Kidney glomerular epithelial cell (primary cell): ENCODE measurements at regions not wholly inside any gene's neighbourhood (a gene's known extent, or its start where the extent isn't known, plus 50 kb on each side); places are given as distances from the start of the nearest gene placed in this dataset.

ENCODE experiments used
- DNase-seq: peaks from one replicate; lab custom pipeline; 2025; lab: John Stamatoyannopoulos, UW

DNA sequence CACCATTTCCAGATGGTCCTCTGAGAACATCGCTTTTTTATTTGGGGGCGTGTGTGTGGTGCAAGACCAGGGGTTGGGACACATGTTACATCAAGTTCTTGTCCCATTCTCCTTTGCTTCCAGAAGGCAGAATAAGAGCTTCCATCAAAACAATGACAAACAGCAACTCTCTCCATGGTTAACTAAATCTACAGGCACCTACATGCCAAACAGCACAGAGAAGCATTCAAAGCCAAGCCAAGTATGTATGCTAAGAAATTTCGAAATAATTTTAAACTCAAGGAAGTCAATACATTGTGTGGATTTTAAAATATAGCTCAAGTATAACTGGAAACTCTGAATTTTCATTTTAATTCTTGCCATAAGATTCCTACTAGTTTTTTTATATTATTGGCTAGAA, 105.6 kb downstream of the SEC61B start:
- no peak for DNase-seq

GRCh38 chr9:99335280-99335679, 113.2 kb downstream of the SEC61B start:
- no peak for DNase-seq

DNA sequence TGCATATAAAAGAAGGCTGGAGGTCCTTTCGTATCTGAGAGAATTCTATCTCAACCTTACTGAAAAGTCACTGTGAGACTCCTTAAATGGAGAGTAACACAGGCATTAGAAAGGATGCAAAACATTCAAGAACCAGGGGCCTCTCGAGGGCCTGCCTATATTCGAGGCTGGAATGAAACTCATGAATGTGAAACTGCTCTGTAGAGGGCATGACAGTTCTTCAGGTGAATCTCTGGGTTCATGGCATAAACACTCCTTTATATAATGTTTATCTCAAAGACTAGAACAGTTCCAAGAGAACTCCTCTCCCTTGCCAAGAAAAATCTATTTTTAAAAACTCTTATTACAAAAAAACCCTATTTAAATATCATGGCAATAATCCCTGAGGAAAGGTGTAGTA, 113.9 kb downstream of the SEC61B start:
- DNase-seq = no peak

DNA sequence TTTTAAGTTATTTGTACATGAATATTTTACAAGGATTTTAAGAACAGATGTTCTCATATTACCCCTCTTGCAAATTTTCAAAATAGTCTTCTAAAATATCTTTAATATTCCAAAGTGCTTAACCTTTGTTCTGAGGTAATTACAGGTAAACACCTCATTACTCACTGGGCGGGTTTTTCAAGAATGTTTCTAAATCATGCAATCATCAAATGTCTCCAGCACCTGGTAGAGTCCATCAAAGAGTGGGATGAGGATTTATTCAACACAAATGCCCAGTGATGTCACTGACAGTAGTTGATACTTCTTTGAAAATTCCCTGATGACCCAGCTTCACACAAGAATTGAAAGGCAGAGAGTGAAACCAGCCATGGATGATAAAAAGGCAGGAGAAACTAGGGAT, 114.4 kb downstream of the SEC61B start:
- DNase-seq = no peak

DNA sequence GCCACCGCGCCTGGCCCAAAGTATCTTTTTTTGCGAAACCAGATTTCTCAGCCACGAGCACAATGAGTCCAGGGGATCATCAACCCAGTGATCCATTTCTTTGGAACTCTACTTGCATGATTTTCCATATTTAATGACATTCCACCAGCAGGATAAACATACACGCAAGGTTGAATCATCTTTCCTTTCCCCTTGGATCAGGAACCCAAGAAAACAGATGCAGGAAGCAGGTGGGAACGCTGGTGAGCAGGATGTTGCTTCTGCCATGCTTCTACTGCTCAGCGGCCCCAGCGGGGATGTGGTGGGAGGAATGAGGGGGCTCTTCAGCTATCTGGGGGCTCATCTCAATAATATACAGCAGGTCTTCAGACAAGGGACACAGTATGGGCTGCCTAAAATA, 118.2 kb downstream of the SEC61B start:
- no peak for DNase-seq

DNA sequence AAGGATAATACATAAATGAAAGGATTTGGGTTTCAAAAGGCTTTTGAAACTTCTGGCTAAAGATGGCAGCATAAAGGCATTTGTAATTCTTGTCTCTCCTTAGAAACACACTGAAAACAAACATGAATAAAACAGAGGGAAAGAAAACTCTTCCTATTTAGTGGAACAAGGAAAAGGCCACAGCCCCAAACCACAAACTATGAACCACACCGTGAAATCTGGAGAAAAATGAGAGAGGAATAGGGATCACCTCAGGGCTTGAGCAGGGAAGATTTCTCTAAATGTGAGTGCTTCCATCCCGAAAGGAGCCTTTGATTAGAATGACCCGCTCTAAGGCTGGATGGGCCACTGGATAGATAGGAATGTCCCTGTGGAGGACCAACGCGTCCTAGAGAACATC, 119.6 kb downstream of the SEC61B start:
- DNase-seq = no peak

GRCh38 chr9:99345451-99345850, 123.4 kb downstream of the SEC61B start:
- no peak for DNase-seq

DNA sequence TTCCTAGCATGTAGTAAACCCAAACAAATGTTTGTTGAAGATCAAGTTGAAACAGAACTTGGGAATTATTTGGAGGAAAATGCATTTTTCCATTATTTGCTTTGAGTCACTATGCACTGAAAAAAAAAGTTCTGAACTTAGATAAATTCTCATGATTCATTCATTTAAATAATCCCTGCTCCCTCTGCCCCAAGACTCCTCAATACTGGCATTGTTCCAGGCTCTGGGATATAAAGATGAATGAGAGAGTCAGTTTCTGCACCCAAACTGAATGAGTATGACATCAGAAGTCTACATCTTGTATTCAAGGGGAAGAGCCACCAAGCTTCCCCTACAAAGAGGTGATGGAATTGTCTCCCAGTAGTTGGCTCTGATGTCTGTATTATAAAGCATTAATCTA, 123.9 kb downstream of the SEC61B start:
- DNase-seq = no peak

- no peak for DNase-seq
Observed at GRCh38 chr9:99347568-99347967, 125.5 kb downstream of the SEC61B start.

GRCh38 chr9:99348289-99348688, 126.2 kb downstream of the SEC61B start:
- no peak for DNase-seq

- DNase-seq = no peak
Observed at GRCh38 chr9:99349870-99350269, 127.8 kb downstream of the SEC61B start.

DNA sequence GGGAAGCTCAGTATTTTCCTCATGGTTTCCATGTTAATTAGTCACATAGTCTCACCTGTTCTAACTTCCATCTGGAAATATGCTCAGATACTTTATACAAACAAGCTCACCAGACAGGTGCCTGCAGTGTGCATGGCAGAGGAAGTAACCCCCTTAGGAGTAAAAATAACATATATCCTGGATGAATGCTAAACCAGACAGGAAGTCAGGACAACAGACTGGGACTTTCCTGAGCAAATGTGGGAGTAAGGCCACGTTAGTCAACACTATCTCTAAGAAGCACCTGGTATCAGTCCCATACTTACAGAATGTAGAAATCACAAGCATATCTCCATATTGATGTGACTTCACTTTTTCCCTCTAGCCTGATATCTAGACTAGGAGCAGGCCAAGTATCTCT, 128.4 kb downstream of the SEC61B start:
- no peak for DNase-seq

- DNase-seq = no peak
Observed at GRCh38 chr9:99351647-99352046, 129.6 kb downstream of the SEC61B start.

- DNase-seq = no peak
Observed at GRCh38 chr9:99352826-99353225, 130.7 kb downstream of the SEC61B start.

DNA sequence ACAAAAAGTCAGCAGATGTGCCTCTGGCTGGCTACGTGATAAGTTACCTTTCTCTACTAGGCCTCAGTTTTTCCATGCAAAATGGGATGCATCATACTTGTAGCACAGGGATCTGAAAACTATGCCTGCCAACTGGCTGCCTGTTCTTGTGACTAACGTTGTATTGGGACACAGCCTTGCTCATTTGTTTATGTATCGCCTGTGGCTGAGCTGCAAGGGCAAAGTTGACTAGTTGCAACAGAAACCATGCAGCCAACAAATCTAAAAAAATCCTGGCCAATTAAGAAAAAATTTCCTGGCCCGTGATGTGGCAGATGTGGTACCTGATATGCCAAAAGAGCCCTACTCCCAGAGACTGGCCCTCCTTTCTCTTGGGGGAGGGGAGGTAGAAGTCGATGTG, 131.3 kb downstream of the SEC61B start:
- no peak for DNase-seq

DNA sequence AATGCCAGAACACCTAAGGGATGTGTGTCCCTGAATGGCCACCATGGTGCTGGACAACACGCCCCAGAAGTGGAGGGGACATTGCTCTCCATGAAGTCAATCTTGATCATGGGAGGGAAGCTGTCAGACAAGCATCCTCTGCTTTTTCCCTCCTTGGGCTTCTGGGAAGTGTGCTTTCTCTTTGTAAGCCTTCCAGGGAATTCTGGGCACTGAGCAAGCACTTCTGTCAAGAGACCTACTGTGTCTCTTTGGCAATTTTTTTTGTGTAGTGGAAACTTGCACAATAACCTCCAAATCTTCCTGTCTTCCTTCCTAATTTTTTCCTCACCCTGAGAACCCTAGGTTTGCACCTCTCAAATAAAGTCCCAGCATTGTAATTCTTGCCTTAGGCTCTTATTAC, 132.0 kb downstream of the SEC61B start:
- no peak for DNase-seq

GRCh38 chr9:99356512-99356971, 134.5 kb downstream of the SEC61B start:
- no peak for DNase-seq

GRCh38 chr9:99357575-99357974, 135.5 kb downstream of the SEC61B start:
- DNase-seq = no peak

- no peak for DNase-seq
Observed at GRCh38 chr9:99358668-99359067, 136.6 kb downstream of the SEC61B start.

GRCh38 chr9:99359336-99359735, 137.3 kb downstream of the SEC61B start:
- no peak for DNase-seq

DNA sequence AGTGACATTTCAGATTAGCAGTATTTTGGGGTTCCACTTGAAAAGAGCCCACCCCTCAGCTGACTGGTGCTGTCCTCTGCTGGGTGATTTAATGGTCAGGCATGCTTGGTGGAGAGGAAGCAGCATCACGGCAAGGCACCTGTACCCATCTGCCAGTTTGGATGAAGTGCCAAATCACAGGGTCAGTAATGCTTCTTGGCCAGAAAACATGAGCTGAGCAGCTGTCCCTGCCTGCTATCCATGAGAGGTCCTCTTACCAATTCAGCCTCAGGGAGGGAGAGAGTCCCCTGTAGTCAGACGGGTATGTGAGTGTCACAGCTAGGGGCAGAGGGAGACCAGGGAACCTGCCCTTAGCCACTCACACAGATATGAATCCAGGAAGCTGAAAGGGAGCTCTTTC, 137.9 kb downstream of the SEC61B start:
- DNase-seq = no peak

- DNase-seq = no peak
Observed at GRCh38 chr9:99361817-99362216, 139.7 kb downstream of the SEC61B start.

DNA sequence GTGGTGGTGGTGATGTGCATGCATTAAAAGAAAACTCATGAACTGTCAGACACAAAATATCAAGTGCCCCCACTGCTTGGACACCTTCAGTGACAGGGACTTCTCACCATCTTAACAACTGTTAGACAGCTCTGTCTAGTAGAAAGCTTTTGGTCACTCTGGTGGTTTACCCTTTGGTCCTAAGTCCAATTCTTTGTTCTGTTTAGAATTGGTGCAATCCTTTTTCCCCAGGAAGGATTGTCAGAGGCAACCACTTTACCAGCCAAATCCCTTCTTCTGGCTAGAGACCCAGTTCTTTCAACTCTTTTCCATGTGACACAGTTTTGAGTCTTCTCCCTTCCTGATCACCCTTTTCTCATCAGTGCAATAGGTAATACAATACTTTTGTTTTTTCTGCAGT, 140.2 kb downstream of the SEC61B start:
- no peak for DNase-seq

GRCh38 chr9:99363509-99363908, 141.4 kb downstream of the SEC61B start:
- DNase-seq = no peak
